Activated naive CD8-positive, alpha-beta T cell treated with anti-CD3 and anti-CD28 coated beads for 36 hours (primary cell): ENCODE measurements at regions not wholly inside any gene's neighbourhood (a gene's known extent, or its start where the extent isn't known, plus 50 kb on each side); places are given as distances from the start of the nearest gene placed in this dataset.

Experiments used
- DNase-seq: peaks from one replicate; pipeline ENCODE4 v3.0.0; 2021
- H3K27ac Mint-ChIP-seq: one replicate; pipeline ENCODE4 v1.8.0; 2022; ENCODE audit warnings: mild to moderate bottlenecking, moderate library complexity, mixed read lengths
- H3K27me3 Mint-ChIP-seq: one replicate; pipeline ENCODE4 v1.8.0; 2022; ENCODE audit warnings: mild to moderate bottlenecking, mixed read lengths
- H3K36me3 Mint-ChIP-seq: one replicate; pipeline ENCODE4 v1.8.0; 2021; ENCODE audit warnings: mild to moderate bottlenecking, mixed read lengths
- H3K4me1 Mint-ChIP-seq: one replicate; pipeline ENCODE4 v1.8.0; 2021; ENCODE audit warnings: mixed read lengths
- H3K4me3 Mint-ChIP-seq: one replicate; pipeline ENCODE4 v1.8.0; 2022; ENCODE audit warnings: mild to moderate bottlenecking, moderate library complexity, mixed read lengths
- H3K9me3 Mint-ChIP-seq: one replicate; pipeline ENCODE4 v1.8.0; 2022; ENCODE audit warnings: mixed read lengths

GRCh38 chr18:39636931-39637330 lies 2071.3 kb upstream of the CELF4 start:
- Mint-ChIP-seq H3K4me3 (no peak overlapping the region), H3K36me3 (no peaks in the 10 kb centered on the region), H3K27ac (no peak overlapping the region), H3K9me3 (peaks cover 3% of the 10 kb centered on the region), H3K4me1 (no peaks in the 10 kb centered on the region), H3K27me3 (no peaks in the 10 kb centered on the region)
- DNase-seq = no peak

GRCh38 chr18:39635966-39636365 lies 2070.4 kb upstream of the CELF4 start:
- DNase-seq = no peak
- peaks cover 2% of the 10 kb centered on the region for H3K9me3 Mint-ChIP-seq
- no peak overlapping the region for H3K27ac Mint-ChIP-seq
- no peaks in the 10 kb centered on the region for H3K27me3 Mint-ChIP-seq
- H3K36me3 Mint-ChIP-seq = no peaks in the 10 kb centered on the region
- H3K4me3 Mint-ChIP-seq = no peak overlapping the region
- no peaks in the 10 kb centered on the region for H3K4me1 Mint-ChIP-seq

DNA sequence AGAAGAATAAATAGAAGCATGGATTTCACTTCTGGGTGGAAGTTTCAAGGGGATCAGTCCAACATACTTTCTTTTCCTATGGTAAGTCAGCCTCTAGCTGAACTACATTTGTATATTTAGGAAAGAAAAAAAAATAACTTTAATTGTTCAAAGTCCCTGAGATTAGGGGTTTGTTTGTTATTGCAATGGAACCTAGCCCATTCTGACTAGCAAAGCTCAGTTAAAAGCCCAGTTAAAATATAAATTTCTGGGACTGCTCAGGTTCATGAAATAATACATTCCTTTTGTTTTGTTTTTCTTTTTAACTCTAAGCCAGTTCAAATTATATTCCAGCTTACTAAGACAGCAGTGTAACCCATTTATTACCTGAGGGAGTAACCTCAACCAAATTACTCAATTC lies 2069.6 kb upstream of the CELF4 start:
- H3K9me3 Mint-ChIP-seq = peaks cover 2% of the 10 kb centered on the region
- H3K4me3 Mint-ChIP-seq = no peak overlapping the region
- H3K36me3 Mint-ChIP-seq = no peaks in the 10 kb centered on the region
- DNase-seq = no peak
- H3K27me3 Mint-ChIP-seq = no peaks in the 10 kb centered on the region
- H3K27ac Mint-ChIP-seq = no peak overlapping the region
- H3K4me1 Mint-ChIP-seq = no peaks in the 10 kb centered on the region

DNA sequence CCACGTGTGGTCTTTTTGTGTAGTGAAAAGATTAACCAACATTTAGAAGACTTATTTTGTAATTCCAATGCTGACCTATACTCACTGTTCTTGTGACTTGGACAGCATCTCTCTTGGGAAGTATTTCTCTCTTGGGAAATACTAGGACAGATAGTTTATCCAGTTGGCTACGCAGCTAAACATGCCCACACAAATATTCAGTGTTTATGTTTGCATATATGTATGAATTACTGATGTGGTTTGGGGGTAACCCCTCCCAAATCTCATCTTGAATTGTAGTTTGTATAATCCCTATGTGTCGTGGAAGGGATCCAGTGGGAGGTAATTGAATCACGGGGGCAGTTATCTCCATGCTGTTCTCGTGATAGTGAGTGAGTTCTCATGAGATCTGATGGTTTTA lies 2062.3 kb upstream of the CELF4 start:
- H3K4me3 Mint-ChIP-seq = no peak overlapping the region
- DNase-seq = no peak
- H3K27me3 Mint-ChIP-seq = no peaks in the 10 kb centered on the region
- peaks cover 2% of the 10 kb centered on the region for H3K9me3 Mint-ChIP-seq
- no peaks in the 10 kb centered on the region for H3K36me3 Mint-ChIP-seq
- no peaks in the 10 kb centered on the region for H3K4me1 Mint-ChIP-seq
- no peak overlapping the region for H3K27ac Mint-ChIP-seq

DNA sequence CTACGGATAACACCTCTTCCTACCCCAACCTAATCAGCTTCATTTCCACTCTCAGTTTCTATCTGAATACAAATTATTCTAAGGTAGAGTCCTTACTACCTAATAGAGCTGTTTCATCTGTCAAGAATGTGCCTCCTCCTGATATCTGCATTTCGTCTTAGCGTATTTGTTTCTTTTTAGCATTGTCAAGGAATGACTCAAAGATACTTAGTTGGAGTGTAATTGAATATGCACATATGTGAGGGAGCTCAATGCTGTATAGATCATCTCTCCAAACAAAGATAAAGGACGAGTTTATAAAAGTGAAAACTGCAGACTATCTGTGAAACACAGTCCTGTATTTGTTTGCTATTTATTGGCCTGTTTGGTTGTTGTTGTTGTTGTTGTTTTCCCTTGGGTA lies 2059.4 kb upstream of the CELF4 start:
- H3K27ac Mint-ChIP-seq = no peak overlapping the region
- H3K4me3 Mint-ChIP-seq = no peak overlapping the region
- H3K36me3 Mint-ChIP-seq = no peaks in the 10 kb centered on the region
- no peak for DNase-seq
- no peaks in the 10 kb centered on the region for H3K4me1 Mint-ChIP-seq
- H3K9me3 Mint-ChIP-seq = peaks cover 2% of the 10 kb centered on the region
- H3K27me3 Mint-ChIP-seq = no peaks in the 10 kb centered on the region

DNA sequence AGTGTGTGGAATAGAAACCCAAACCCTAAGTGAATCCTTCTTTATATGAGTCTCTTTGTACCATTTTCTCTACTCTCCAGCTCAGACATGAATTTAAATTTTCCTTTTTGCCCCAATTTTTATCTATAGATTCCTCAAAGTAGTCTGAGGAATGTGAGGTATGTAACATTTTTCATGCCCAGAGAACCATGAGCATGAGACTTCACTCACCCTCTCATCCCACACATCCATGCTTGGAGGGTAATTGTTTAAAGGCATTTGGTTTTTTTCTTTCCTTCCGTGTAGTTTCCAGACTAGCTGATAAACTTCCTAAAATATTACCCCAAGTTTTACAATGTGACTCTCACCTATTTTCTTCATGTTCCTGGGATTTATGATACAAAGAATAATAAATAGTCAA lies 2056.8 kb upstream of the CELF4 start:
- Mint-ChIP-seq H3K27ac (no peak overlapping the region), H3K36me3 (no peaks in the 10 kb centered on the region), H3K4me1 (no peaks in the 10 kb centered on the region), H3K9me3 (peaks cover 1% of the 10 kb centered on the region), H3K27me3 (no peaks in the 10 kb centered on the region), H3K4me3 (no peak overlapping the region)
- no peak for DNase-seq

DNA sequence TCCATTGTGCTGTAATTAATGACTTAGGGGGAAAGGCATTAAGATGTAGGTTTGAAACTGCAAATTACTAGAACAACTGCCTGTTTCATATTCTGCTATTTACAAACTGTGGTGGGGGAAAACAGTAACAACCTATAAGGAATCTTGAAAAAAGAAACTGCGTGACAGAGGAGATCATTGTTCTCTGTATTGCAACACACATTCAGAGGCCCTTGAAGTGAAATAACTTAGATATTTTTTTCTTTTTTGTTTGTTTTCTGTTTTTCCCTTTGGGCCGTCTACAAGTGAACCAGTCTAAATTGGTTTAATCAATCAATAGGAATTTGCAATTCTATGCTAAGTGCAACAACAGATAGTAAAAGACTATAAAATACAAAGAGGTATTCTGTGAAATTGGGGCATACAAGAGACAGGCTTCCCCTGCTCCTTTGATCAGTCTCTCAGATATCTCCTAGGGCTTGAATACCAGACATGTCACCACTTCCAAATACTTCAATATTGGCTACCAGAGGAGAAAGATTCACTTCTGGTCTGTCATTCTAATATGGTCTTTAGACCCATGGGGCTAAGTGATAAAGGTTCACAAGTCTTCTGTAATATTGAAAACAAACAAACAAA lies 2055.1 kb upstream of the CELF4 start:
- H3K27me3 Mint-ChIP-seq = no peaks in the 10 kb centered on the region
- H3K27ac Mint-ChIP-seq = no peak overlapping the region
- no peak overlapping the region for H3K4me3 Mint-ChIP-seq
- no peak for DNase-seq
- H3K36me3 Mint-ChIP-seq = no peaks in the 10 kb centered on the region
- peaks cover 1% of the 10 kb centered on the region for H3K9me3 Mint-ChIP-seq
- H3K4me1 Mint-ChIP-seq = no peaks in the 10 kb centered on the region

- H3K27me3 Mint-ChIP-seq = no peaks in the 10 kb centered on the region
Measured at GRCh38 chr18:39618265-39619003, 2052.8 kb upstream of the CELF4 start.

DNA sequence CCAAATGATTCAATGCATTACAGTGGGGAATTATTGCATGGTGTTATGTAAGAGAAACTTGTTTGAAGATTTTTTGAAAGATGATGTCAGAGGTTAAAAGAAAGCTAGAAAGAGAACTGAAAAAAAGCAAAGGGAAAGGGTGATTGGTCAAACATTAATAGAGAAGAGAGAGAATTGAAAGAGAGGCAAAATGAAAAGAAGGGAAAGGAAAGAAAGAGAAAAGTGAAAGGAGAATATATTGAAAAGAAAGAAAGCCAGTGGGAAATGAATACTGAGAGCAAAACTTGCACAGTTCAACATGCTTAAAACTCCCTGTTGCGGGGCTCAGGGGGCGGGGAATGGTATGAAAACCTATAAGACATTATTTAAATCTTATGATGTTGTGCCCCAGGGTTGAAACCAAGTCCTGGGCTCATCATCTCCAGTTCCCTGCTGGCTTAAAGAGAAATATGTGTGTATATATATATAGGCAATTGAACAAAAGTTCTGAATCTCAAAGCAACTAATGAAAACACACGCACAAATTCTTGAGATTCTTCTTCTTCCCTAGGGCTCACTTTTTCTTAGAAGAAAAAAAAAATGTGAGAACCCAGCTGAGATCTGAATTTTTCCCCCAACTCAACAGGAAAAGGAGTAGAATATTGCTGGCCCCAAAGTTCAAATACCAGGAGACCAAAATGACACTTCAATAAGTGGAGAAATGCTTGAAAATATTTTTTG lies 2045.9 kb upstream of the CELF4 start:
- H3K4me3 Mint-ChIP-seq = no peak overlapping the region

More at GRCh38 chr18:39618265-39619003, 2052.8 kb upstream of the CELF4 start:
- Mint-ChIP-seq H3K27ac (no peak overlapping the region), H3K36me3 (no peaks in the 10 kb centered on the region), H3K4me3 (no peak overlapping the region), H3K9me3 (peaks cover 1% of the 10 kb centered on the region), H3K4me1 (no peaks in the 10 kb centered on the region)
- no peak for DNase-seq

GRCh38 chr18:39607034-39607433 lies 2041.4 kb upstream of the CELF4 start:
- Mint-ChIP-seq H3K4me1 (no peaks in the 10 kb centered on the region), H3K36me3 (no peaks in the 10 kb centered on the region), H3K9me3 (no peaks in the 10 kb centered on the region), H3K27me3 (no peaks in the 10 kb centered on the region), H3K4me3 (no peak overlapping the region), H3K27ac (no peak overlapping the region)
- no peak for DNase-seq

More for the DNA sequence above, 2045.9 kb upstream of the CELF4 start:
- Mint-ChIP-seq H3K9me3 (no peaks in the 10 kb centered on the region), H3K4me1 (no peaks in the 10 kb centered on the region), H3K27ac (no peak overlapping the region), H3K36me3 (no peaks in the 10 kb centered on the region), H3K27me3 (no peaks in the 10 kb centered on the region)
- DNase-seq = no peak

DNA sequence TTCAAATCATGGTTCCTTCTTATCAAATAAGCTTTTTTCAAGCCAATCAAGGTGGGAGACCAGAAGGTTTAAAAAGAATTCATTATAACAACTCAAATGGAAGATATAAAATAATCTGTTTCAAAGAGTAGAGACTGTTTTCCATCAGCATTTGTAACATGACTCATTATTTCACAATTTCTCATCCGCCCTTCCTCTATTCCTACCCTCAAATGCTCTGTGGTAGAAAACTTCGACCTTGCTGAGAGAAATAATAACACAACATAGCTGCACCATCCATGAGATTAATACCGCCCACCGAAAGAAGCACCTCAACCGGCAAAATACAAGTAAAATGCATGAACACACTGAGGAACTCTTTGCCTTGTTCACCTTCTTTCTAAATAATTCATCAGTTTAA lies 2039.2 kb upstream of the CELF4 start:
- Mint-ChIP-seq H3K9me3 (no peaks in the 10 kb centered on the region), H3K36me3 (no peaks in the 10 kb centered on the region), H3K27me3 (no peaks in the 10 kb centered on the region), H3K4me3 (no peak overlapping the region), H3K4me1 (no peaks in the 10 kb centered on the region), H3K27ac (no peak overlapping the region)
- DNase-seq = no peak

DNA sequence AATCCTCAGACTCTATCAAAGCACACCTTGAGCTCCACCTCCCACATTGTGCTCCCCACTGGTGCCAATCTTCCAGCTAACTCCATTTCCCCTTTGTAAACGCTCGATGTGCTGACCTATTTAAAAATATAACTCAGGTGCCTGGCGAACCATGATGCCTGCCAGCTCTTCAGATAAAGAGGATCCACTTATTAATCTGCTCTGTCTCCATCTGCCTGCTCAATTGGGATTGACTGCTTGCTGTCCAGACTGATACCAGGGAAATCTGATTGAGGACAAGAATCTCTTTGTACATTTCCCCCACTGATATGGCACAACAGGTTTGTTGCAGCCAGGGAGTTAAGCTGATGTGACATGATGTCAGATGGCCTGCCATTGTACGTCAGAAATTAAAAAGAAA lies 2036.5 kb upstream of the CELF4 start:
- H3K9me3 Mint-ChIP-seq = no peaks in the 10 kb centered on the region
- H3K27ac Mint-ChIP-seq = no peak overlapping the region
- no peaks in the 10 kb centered on the region for H3K36me3 Mint-ChIP-seq
- no peak for DNase-seq
- no peaks in the 10 kb centered on the region for H3K27me3 Mint-ChIP-seq
- no peak overlapping the region for H3K4me3 Mint-ChIP-seq
- no peaks in the 10 kb centered on the region for H3K4me1 Mint-ChIP-seq

- Mint-ChIP-seq H3K9me3 (no peaks in the 10 kb centered on the region), H3K4me3 (no peak overlapping the region), H3K36me3 (no peaks in the 10 kb centered on the region), H3K27me3 (no peaks in the 10 kb centered on the region), H3K27ac (no peak overlapping the region), H3K4me1 (no peaks in the 10 kb centered on the region)
- no peak for DNase-seq
Measured at GRCh38 chr18:39600894-39601293, 2035.3 kb upstream of the CELF4 start.

DNA sequence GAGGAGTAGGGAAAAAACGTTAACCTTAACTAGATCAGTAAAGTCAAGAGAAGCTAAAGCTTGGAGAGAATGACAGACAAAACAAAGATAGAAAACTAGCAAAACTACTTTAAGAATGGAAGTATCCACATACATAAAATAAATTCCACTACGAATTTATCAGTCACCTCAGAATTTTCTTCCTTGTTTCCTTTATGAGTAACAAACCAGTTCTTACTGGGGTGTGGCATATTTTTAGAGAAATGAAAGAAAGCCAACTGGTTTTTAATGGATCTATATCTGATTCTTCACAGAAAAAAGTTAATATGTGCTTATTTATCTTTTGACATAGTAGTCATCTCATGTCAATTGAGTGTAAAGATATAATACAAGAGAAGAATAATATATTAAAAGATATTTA lies 2033.7 kb upstream of the CELF4 start:
- no peaks in the 10 kb centered on the region for H3K9me3 Mint-ChIP-seq
- no peak overlapping the region for H3K4me3 Mint-ChIP-seq
- H3K27me3 Mint-ChIP-seq = no peaks in the 10 kb centered on the region
- no peaks in the 10 kb centered on the region for H3K36me3 Mint-ChIP-seq
- DNase-seq = no peak
- no peaks in the 10 kb centered on the region for H3K4me1 Mint-ChIP-seq
- no peak overlapping the region for H3K27ac Mint-ChIP-seq

- no peaks in the 10 kb centered on the region for H3K27me3 Mint-ChIP-seq
- no peak overlapping the region for H3K27ac Mint-ChIP-seq
- no peak overlapping the region for H3K4me3 Mint-ChIP-seq
- DNase-seq = no peak
- no peaks in the 10 kb centered on the region for H3K4me1 Mint-ChIP-seq
- no peaks in the 10 kb centered on the region for H3K9me3 Mint-ChIP-seq
- no peaks in the 10 kb centered on the region for H3K36me3 Mint-ChIP-seq
Measured at GRCh38 chr18:39596891-39597290, 2031.3 kb upstream of the CELF4 start.

DNA sequence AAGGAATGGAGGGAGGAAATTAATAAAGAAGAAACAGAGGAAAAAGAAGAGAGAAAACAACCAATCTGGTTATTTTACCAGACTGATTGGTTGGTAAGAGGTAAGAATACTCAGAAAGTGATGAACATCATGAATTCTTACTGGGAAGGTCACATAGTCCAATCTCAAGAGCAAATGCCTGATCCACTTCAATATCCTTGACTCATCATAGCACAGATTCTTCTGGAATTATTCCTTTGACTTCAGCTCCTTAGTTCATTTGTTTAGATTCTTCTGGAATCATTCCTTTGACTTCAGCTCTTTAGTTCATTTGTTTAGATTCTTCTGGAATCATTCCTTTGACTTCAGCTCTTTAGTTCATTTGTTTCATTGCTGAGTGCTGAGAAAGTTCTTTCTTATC lies 2030.6 kb upstream of the CELF4 start:
- no peak overlapping the region for H3K4me3 Mint-ChIP-seq
- H3K36me3 Mint-ChIP-seq = no peaks in the 10 kb centered on the region
- H3K27ac Mint-ChIP-seq = no peak overlapping the region
- DNase-seq = no peak
- no peaks in the 10 kb centered on the region for H3K4me1 Mint-ChIP-seq
- no peaks in the 10 kb centered on the region for H3K9me3 Mint-ChIP-seq
- H3K27me3 Mint-ChIP-seq = no peaks in the 10 kb centered on the region
